ENCODE measurements at regions not wholly inside any gene's neighbourhood (a gene's known extent, or its start where the extent isn't known, plus 50 kb on each side); places are given as distances from the start of the nearest gene placed in this dataset.
"Not testable (repeated sequence)": the region's sequence is repeated elsewhere in the genome, so short reads cannot be mapped to it uniquely, and the experiment has no call there.

DNA sequence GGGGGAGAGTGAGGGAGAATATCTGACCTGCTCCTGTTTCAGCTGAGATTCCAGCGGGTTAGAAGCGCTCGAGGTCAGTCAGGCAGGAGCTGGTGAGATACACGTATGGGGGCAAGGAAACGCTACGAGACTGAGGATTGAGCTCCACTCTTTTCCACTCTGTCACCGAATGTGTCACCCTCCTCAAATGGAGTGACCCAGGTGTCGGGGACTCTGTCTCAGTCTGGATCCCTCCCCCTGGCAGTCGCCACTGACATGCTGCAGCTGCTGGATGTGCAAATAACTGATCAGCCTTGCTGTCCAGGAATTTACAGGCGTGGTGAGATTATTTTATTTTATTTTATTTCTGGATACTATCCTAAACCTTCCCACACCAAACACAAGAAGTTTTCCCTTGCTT is 100.9 kb upstream of the DPP6 start:
- no peaks in the 10 kb centered on the region for H3K27me3 ChIP-seq (replicated peaks)
- no peak overlapping the region for H3K27ac ChIP-seq
- no peak for DNase-seq
- H3K4me3 ChIP-seq (ENCODE audit: low read depth, low read length) = no peak overlapping the region
- in situ Hi-C loops (cut with HindIII; ENCODE audit: low pct_ligation_motif_present, low sequenced_read_pairs) = no loop called here
- no peaks in the 10 kb centered on the region for H3K36me3 ChIP-seq (replicated peaks)
- TF ChIP-seq CTCF (IDR thresholded peaks at IDR 0.05; ENCODE audit: low read depth, low read length, missing control alignments) = no peak

GRCh38 chr7:153954477-153954876 is 97.7 kb upstream of the DPP6 start:
- TF ChIP-seq CTCF (IDR thresholded peaks at IDR 0.05; ENCODE audit: low read depth, low read length, missing control alignments) = no peak
- no peaks in the 10 kb centered on the region for H3K27me3 ChIP-seq (replicated peaks)
- no peak overlapping the region for H3K27ac ChIP-seq
- no peak for DNase-seq
- in situ Hi-C loops (cut with HindIII; ENCODE audit: low pct_ligation_motif_present, low sequenced_read_pairs) = no loop called here
- no peaks in the 10 kb centered on the region for H3K36me3 ChIP-seq (replicated peaks)
- H3K4me3 ChIP-seq (ENCODE audit: low read depth, low read length) = no peak overlapping the region

GRCh38 chr7:153957677-153958076 is 94.5 kb upstream of the DPP6 start:
- H3K36me3 ChIP-seq (replicated peaks); in situ Hi-C loops (cut with HindIII; ENCODE audit: low pct_ligation_motif_present, low sequenced_read_pairs); H3K27me3 ChIP-seq (replicated peaks); DNase-seq; H3K4me3 ChIP-seq (ENCODE audit: low read depth, low read length); H3K27ac ChIP-seq: not testable (repeated sequence)

GRCh38 chr7:153958381-153958780 is 93.8 kb upstream of the DPP6 start:
- in situ Hi-C loops (cut with HindIII; ENCODE audit: low pct_ligation_motif_present, low sequenced_read_pairs); H3K27me3 ChIP-seq (replicated peaks); H3K36me3 ChIP-seq (replicated peaks); H3K27ac ChIP-seq; DNase-seq; H3K4me3 ChIP-seq (ENCODE audit: low read depth, low read length): not testable (repeated sequence)

DNA sequence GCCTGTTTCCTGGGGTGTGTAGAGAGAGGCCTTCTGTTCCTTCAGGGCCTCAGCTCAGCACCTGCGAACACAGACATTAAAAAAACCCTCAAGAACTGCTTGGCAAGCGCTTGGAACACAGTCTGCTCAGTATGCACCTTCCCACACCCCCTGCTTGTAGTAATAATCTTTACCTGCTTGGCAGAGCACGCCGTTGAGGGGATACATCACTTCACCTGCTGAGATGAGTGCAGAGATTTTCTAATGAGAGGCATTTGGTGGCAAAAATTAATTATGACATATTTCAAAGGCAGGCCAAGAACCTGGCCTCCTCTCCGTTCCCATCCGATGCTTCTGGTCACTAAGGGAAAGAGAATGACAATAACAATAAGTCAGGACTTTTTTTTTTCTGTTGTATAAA is 93.4 kb upstream of the DPP6 start:
- H3K36me3 ChIP-seq (replicated peaks); H3K27ac ChIP-seq; H3K27me3 ChIP-seq (replicated peaks); H3K4me3 ChIP-seq (ENCODE audit: low read depth, low read length); in situ Hi-C loops (cut with HindIII; ENCODE audit: low pct_ligation_motif_present, low sequenced_read_pairs); DNase-seq: not testable (repeated sequence)

DNA sequence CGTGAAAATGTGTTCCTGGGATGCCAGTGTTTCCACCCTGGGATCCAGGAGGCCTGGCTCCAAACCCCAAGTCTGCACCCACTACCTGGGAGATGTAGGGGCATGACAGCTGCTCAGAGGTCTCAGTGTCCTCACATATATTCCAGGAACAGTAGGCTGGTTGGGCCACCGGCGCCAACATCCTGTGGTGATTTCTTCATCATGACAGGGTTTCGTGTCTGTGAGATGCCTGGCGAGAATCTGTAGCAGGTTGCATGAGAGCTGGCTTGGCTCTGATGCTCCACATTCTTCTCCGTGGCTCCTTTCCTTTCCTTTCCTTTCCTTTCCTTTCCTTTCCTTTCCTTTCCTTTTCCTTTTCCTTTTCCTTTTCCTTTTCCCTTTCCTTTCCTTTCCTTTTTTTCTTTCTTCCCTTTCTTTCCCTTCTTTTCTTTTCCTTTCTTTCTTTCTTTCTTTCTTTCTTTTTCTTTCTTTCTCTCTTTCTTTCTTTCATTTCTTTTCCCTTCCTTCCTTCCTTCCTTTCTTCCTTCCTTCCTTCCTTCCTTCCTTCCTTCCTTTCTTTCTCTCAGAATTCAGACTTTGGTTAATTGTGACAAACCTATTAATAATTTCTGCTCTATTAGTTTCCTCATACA is 87.6 kb upstream of the DPP6 start:
- H3K27me3 ChIP-seq (replicated peaks); H3K4me3 ChIP-seq (ENCODE audit: low read depth, low read length); H3K36me3 ChIP-seq (replicated peaks); DNase-seq; in situ Hi-C loops (cut with HindIII; ENCODE audit: low pct_ligation_motif_present, low sequenced_read_pairs); H3K27ac ChIP-seq: not testable (repeated sequence)

DNA sequence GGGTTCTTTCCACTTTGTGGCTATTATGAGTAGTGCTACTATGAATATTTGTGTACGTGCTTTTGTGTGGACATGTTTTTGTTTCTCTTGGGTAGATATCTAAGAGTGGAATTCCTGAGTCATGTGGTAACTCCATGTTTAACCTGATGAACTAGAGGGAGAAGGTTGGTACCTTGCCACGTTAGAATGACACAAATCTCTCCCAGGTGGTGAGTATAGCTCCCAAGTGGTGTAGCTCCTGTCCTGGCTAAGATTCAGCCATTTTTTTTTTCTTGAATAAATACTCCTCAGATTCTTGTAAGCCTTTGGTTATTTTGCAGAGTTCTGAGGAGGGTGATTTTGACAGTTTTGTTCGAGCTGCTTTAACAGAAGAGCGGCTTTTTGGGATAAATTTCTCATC is 83.2 kb upstream of the DPP6 start:
- H3K36me3 ChIP-seq (replicated peaks); H3K4me3 ChIP-seq (ENCODE audit: low read depth, low read length); H3K27ac ChIP-seq; H3K27me3 ChIP-seq (replicated peaks); DNase-seq; in situ Hi-C loops (cut with HindIII; ENCODE audit: low pct_ligation_motif_present, low sequenced_read_pairs): not testable (repeated sequence)

DNA sequence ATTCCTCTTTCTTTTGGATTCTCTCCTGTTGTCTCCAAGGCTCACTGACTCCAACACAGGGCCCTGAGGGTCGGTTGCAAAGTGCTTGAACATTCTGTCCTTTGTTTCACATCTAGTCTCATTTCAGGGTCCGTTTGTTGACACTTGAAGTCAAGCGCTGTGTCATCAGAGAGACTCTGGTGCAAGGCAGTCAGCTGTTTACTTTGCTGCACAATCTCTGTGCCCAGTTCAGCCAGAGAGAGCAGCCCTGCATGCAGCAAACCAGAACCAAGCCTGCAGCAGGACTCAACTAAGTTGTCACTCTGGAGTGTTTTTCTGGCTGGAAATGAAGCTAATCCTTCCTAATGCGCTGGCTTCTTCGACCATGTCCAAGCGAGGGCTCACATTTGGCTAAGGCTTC is 77.6 kb upstream of the DPP6 start:
- H3K27ac ChIP-seq; in situ Hi-C loops (cut with HindIII; ENCODE audit: low pct_ligation_motif_present, low sequenced_read_pairs); H3K36me3 ChIP-seq (replicated peaks); H3K27me3 ChIP-seq (replicated peaks); H3K4me3 ChIP-seq (ENCODE audit: low read depth, low read length); DNase-seq: not testable (repeated sequence)

GRCh38 chr7:153976745-153977144 is 75.5 kb upstream of the DPP6 start:
- H3K27ac ChIP-seq; H3K27me3 ChIP-seq (replicated peaks); H3K36me3 ChIP-seq (replicated peaks); H3K4me3 ChIP-seq (ENCODE audit: low read depth, low read length); in situ Hi-C loops (cut with HindIII; ENCODE audit: low pct_ligation_motif_present, low sequenced_read_pairs); DNase-seq: not testable (repeated sequence)

GRCh38 chr7:153983186-153983585 is 69.0 kb upstream of the DPP6 start:
- H3K27ac ChIP-seq; H3K27me3 ChIP-seq (replicated peaks); DNase-seq; in situ Hi-C loops (cut with HindIII; ENCODE audit: low pct_ligation_motif_present, low sequenced_read_pairs); H3K4me3 ChIP-seq (ENCODE audit: low read depth, low read length); H3K36me3 ChIP-seq (replicated peaks): not testable (repeated sequence)

GRCh38 chr7:153989066-153989627 is 63.1 kb upstream of the DPP6 start:
- DNase-seq; in situ Hi-C loops (cut with HindIII; ENCODE audit: low pct_ligation_motif_present, low sequenced_read_pairs); H3K36me3 ChIP-seq (replicated peaks); H3K27ac ChIP-seq; H3K27me3 ChIP-seq (replicated peaks); H3K4me3 ChIP-seq (ENCODE audit: low read depth, low read length): not testable (repeated sequence)

GRCh38 chr7:153989742-153990425 is 62.3 kb upstream of the DPP6 start:
- DNase-seq; in situ Hi-C loops (cut with HindIII; ENCODE audit: low pct_ligation_motif_present, low sequenced_read_pairs); H3K4me3 ChIP-seq (ENCODE audit: low read depth, low read length); H3K36me3 ChIP-seq (replicated peaks); H3K27ac ChIP-seq; H3K27me3 ChIP-seq (replicated peaks): not testable (repeated sequence)

DNA sequence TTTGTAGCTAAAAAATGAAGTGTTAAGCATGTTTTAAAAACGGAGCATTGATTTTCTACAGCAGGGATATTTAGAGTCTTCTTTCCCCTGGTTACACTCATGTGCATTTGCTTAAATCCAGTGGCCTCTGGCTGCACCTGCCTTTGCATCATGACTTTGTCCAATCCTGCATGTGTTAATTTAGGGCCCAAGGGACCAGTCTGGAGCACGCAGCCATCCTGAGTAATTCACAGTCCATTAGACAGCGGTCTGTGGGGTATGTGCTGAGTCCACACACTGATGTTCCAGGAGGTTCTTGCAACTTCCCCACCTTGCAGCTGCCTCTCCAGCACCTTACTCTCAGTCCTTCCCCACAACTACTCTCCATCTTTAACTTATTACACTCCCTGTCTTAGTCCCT is 60.7 kb upstream of the DPP6 start:
- H3K4me3 ChIP-seq (ENCODE audit: low read depth, low read length); H3K36me3 ChIP-seq (replicated peaks); H3K27me3 ChIP-seq (replicated peaks); H3K27ac ChIP-seq; DNase-seq; in situ Hi-C loops (cut with HindIII; ENCODE audit: low pct_ligation_motif_present, low sequenced_read_pairs): not testable (repeated sequence)

Data from brain microvascular endothelial cell (primary cell).